ENCODE measurements at regions not wholly inside any gene's neighbourhood (a gene's known extent, or its start where the extent isn't known, plus 50 kb on each side); places are given as distances from the start of the nearest gene placed in this dataset.

- DNase-seq (ENCODE audit: extremely low read depth, low read depth), result no peak
- H3K4me3 ChIP-seq (replicated peaks; ENCODE audit: low read depth, low read length), result no peak overlapping the region
- no peak for TF ChIP-seq CTCF (IDR thresholded peaks at IDR 0.05; ENCODE audit: low read depth, low read length, missing control alignments)
Observed at GRCh38 chr2:181780657-181781056, 100.3 kb upstream of the NEUROD1 start.

GRCh38 chr2:181781078-181781786 lies 100.9 kb upstream of the NEUROD1 start:
- TF ChIP-seq CTCF (IDR thresholded peaks at IDR 0.05; ENCODE audit: low read depth, low read length, missing control alignments), result no peak
- no peak overlapping the region for H3K4me3 ChIP-seq (replicated peaks; ENCODE audit: low read depth, low read length)
- no peak for DNase-seq (ENCODE audit: extremely low read depth, low read depth)

- DNase-seq (ENCODE audit: extremely low read depth, low read depth), result no peak
- H3K4me3 ChIP-seq (replicated peaks; ENCODE audit: low read depth, low read length), result no peak overlapping the region
- no peak for TF ChIP-seq CTCF (IDR thresholded peaks at IDR 0.05; ENCODE audit: low read depth, low read length, missing control alignments)
Observed at GRCh38 chr2:181782660-181783059, 102.3 kb upstream of the NEUROD1 start.

GRCh38 chr2:181784556-181784955 lies 104.2 kb upstream of the NEUROD1 start:
- no peak overlapping the region for H3K4me3 ChIP-seq (replicated peaks; ENCODE audit: low read depth, low read length)
- DNase-seq (ENCODE audit: extremely low read depth, low read depth), result no peak
- TF ChIP-seq CTCF (IDR thresholded peaks at IDR 0.05; ENCODE audit: low read depth, low read length, missing control alignments), result no peak

GRCh38 chr2:181785691-181786344 lies 105.5 kb upstream of the NEUROD1 start:
- DNase-seq (ENCODE audit: extremely low read depth, low read depth), result peak; percentile 67
- H3K4me3 ChIP-seq (replicated peaks; ENCODE audit: low read depth, low read length), result no peak overlapping the region
- no peak for TF ChIP-seq CTCF (IDR thresholded peaks at IDR 0.05; ENCODE audit: low read depth, low read length, missing control alignments)

GRCh38 chr2:181786371-181787228 lies 104.9 kb upstream of the ITPRID2 start:
- no peak for DNase-seq (ENCODE audit: extremely low read depth, low read depth)
- TF ChIP-seq CTCF (IDR thresholded peaks at IDR 0.05; ENCODE audit: low read depth, low read length, missing control alignments), result no peak
- no peak overlapping the region for H3K4me3 ChIP-seq (replicated peaks; ENCODE audit: low read depth, low read length)
